ENCODE measurements at regions not wholly inside any gene's neighbourhood (a gene's known extent, or its start where the extent isn't known, plus 50 kb on each side); places are given as distances from the start of the nearest gene placed in this dataset.

GRCh38 chr3:139281096-139281495, 62.7 kb upstream of the MRPS22 start:
- DNase-seq (ENCODE audit: low read depth in 2 of 2) = no peak

GRCh38 chr3:139281522-139282196, 62.2 kb upstream of the MRPS22 start:
- DNase-seq (ENCODE audit: low read depth in 2 of 2) = no peak

- DNase-seq (ENCODE audit: low read depth in 2 of 2) = no peak
Measured at GRCh38 chr3:139283301-139283700, 60.5 kb upstream of the MRPS22 start.

GRCh38 chr3:139284221-139284620, 59.6 kb upstream of the MRPS22 start:
- no peak for DNase-seq (ENCODE audit: low read depth in 2 of 2)

GRCh38 chr3:139285691-139286090, 58.1 kb upstream of the MRPS22 start:
- DNase-seq (ENCODE audit: low read depth in 2 of 2) = no peak

- no peak for DNase-seq (ENCODE audit: low read depth in 2 of 2)
Measured at GRCh38 chr3:139286241-139286640, 57.6 kb upstream of the MRPS22 start.

- DNase-seq (ENCODE audit: low read depth in 2 of 2) = no peak
Measured at GRCh38 chr3:139286825-139287224, 57.0 kb upstream of the MRPS22 start.

- DNase-seq (ENCODE audit: low read depth in 2 of 2) = no peak
Measured at GRCh38 chr3:139287557-139287956, 56.3 kb upstream of the MRPS22 start.

- DNase-seq (ENCODE audit: low read depth in 2 of 2) = no peak
Measured at GRCh38 chr3:139288266-139288821, 55.5 kb upstream of the MRPS22 start.

- no peak for DNase-seq (ENCODE audit: low read depth in 2 of 2)
Measured at GRCh38 chr3:139289860-139290524, 53.8 kb upstream of the MRPS22 start.

GRCh38 chr3:139291276-139292051, 52.4 kb upstream of the MRPS22 start:
- no peak for DNase-seq (ENCODE audit: low read depth in 2 of 2)

GRCh38 chr3:139292192-139292591, 51.6 kb upstream of the MRPS22 start:
- no peak for DNase-seq (ENCODE audit: low read depth in 2 of 2)

- DNase-seq (ENCODE audit: low read depth in 2 of 2) = no peak
Measured at GRCh38 chr3:139292711-139293664, 50.8 kb upstream of the MRPS22 start.

GRCh38 chr3:139293665-139294023, 50.2 kb upstream of the MRPS22 start:
- no peak for DNase-seq (ENCODE audit: low read depth in 2 of 2)

All from stimulated activated CD4-positive, alpha-beta T cell treated with anti-CD3 and anti-CD28 coated beads, Interleukin-4, amount 100 ng/mL, for 48 hours (primary cell).